ACHN (cell line): ENCODE measurements at regions not wholly inside any gene's neighbourhood (a gene's known extent, or its start where the extent isn't known, plus 50 kb on each side); places are given as distances from the start of the nearest gene placed in this dataset.
A peak's percentile ranks its signal among the peaks of the same experiment; 100 is the strongest.

ENCODE experiments used
- DNase-seq: peaks from one replicate; pipeline ENCODE4 v3.0.0-alpha.2; 2015
- in situ Hi-C: cut with HindIII; loops from 2 replicates; pipeline ENCODE4 v1.10.0; 2017; ENCODE audit warnings: low sequenced_read_pairs, low pct_ligation_motif_present, low pct_unique_long_range_greater_than_20kb

DNA sequence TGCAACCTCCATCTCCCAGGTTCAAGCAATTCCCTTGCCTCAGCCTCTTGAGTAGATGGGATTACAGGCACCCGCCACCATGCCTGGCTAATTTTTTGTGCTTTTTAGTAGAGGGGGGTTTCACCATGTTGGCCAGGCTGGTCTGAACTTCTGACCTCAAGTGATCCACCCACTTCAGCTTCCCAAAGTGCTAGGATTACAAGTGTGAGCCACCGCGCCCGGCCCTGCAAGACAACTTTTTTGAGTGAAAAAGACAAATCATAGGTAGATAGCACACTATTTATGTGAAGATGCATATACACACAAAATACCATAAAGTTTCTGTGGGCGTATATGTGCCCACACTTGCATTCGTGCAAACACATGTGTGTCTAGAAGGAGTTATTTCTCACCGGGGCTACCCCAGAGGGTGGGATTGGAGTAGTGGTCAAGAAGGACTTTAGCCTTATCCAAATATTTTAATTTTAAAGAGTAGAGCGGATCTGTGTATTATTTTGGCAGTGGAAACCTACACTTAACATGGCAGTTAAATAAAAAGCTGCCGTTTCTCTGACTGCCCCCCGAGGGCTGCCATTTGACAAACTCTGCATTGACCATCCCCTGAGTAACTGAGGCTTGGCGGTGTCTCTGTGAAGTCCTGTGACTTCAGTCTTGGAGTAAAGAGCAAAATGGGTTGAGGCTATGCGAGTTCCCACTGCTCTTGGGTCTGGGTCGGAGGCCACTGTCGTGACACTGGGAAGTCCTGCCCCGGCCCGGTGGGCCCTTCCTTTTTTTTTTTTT, 93.4 kb upstream of the PTCH1 start:
- in situ Hi-C loops, result no loop called here
- no peak for DNase-seq

DNA sequence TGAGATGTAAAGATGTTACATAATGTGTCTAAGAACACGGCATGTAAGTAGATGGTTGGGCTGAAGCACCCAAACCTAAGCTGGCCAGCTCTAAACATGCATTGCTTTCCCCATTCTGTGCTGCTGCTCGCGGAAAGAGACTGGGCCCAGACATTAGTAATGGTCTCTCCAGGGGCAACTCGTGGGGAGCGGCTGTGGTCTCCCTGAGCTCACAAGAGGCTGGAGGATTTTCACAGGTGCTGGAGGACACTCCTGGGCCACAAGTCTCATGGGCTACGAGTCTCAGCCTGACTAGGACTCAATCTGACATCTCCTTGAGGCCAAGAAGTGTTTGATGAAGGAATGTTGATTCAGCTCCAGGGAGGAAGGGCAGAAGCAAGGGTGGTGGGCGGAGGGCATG, 92.7 kb upstream of the PTCH1 start:
- in situ Hi-C loops, result no loop called here
- no peak for DNase-seq

DNA sequence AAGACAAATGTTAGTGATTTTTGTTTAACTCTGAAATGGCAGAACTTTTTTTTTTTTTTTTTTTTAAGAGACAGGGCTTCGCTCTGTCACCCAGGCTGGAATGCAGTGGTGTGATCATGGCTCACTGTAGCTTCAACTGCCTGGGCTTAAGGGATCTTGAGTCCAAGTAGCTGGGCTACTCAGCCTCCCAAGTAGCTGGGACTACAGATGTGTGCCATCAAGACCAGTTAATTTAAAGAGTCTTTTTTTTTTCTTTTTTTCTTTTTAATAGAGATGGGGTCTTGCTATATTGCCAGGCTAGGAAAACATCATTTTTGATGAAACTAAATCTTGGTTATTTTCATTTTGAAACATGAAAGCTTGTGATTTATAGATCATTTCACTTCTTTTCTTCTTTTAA, 91.6 kb upstream of the PTCH1 start:
- in situ Hi-C loops, result no loop called here
- DNase-seq, result no peak

DNA sequence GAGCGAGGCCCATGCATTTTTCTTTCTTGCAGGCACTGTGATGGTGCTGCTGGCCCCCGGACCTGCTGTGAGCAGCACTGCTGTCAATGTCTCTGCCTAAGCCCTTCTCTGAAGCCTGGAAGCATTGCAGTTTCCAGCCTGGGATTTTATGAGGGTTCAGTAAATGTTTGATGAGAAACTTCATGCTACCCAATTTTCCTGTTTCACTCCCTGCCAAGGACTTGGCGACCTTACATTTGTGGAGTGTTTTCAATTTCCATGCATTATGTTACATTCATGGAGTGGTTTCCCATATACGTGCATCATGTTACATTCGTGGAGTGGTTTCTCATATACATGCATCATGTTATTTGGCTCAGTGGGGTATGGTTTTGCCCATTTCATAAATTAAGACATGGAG, 90.7 kb upstream of the PTCH1 start:
- in situ Hi-C loops, result no loop called here
- no peak for DNase-seq

DNA sequence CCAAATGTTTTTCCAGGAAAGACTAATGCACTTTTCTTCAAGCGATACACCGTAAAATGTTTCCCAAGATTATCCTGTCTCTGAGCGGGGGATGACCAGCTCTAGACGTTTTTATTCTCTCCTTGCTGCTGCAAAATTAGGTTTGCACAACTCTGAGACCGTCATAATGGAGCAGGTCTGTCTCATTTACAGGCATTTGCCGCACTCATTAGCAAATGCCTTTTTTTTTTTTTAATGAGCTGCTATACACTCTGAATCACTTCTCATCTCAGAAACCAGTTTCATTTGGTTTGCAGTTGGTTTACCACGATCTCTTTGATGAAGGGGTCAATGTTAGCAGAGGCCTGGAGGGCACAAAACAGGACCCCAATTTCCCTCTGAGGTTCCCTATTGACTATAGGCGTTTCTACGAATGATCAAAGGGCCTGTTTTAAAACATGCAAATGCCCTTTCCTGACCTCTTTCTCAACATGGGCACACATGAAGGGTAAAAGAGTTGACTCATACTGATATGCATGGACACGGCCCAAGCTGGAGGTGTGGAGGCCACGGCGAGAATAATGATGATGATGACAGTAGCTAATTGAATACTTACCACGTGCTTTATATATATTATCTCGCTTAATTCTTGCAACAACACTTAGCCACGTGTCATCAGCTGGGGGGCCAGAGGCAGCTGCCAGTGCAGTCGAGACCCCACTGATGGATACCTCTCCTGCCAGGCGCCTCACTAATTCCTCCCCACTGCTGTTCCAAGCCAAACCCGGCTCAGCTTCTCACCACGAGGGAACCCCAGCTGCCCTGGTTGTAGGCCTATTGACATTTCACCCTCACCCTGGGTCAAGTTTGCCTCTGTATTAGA, 89.9 kb upstream of the PTCH1 start:
- in situ Hi-C loops, result no loop called here
- DNase-seq, result no peak

DNA sequence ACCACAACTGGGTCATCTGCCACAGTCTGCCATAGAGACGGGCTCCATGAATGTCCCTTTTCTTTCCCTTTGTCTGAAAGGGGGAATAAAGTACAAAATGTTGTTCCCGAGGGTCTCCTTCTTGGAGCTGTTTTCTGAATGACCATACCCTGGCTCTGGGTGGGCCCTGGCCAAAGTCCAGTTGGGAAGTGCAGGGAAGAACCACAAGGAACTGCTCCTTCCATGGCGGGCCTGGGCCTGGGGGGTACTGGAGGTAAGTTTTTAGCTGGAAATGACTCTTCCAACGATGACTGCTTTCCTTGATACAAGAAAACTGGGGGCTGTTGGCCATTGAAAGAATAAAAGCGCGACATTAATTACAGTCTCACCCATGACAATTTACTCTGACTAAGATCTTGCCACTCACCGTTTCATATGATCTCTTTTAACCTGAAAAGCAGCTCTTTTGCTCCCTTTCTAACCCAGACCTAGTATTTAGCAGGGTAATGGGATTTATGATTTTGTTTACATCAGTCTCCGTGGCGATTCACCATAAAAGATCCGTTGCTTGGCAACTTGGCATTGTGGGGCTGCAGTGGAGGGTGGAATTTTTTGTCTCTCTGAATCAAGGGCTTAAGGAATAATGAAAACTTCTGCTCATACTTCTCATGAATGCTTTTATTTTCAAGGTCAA, 89.2 kb upstream of the PTCH1 start:
- in situ Hi-C loops, result no loop called here
- DNase-seq, result no peak

DNA sequence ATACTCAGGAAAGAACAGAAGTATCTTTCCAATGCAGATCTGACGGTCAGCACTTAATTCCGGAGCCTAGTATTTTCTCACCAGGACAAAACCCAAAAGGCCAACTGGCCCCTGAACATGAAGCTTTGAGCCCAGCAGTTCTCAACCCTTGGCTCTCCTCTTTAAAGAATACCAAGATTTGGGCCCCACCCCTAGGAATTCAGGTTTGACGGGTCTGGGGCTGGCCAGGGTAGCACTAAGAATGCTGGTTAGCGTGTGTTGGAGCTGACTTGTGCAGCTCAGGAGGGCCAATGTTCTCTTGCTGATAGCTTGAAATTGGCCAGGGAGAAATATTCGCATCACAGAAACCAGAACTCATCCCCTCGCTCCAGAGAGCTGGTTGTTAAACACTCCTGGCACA, 88.3 kb upstream of the PTCH1 start:
- in situ Hi-C loops, result no loop called here
- no peak for DNase-seq

DNA sequence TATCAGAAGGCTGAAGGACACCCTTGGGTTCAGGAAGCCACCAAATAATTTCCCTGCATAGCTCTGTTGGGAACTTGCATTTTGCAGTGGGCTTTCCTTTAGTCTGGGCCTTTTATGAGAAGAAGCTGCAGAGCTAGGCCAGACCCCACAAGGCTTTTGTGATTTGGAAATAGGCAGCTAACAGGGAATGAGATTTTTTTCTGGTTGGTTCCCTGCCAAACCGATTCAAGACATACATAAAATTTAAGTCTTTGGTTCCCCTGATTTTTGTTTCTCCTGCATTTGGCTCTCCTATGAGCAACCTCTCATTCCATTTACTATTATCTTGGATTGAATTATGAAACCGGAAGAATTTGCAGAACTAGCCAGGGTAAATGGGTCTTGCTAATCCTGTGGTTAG, 81.5 kb upstream of the PTCH1 start:
- DNase-seq, result no peak
- in situ Hi-C loops, result no loop called here

DNA sequence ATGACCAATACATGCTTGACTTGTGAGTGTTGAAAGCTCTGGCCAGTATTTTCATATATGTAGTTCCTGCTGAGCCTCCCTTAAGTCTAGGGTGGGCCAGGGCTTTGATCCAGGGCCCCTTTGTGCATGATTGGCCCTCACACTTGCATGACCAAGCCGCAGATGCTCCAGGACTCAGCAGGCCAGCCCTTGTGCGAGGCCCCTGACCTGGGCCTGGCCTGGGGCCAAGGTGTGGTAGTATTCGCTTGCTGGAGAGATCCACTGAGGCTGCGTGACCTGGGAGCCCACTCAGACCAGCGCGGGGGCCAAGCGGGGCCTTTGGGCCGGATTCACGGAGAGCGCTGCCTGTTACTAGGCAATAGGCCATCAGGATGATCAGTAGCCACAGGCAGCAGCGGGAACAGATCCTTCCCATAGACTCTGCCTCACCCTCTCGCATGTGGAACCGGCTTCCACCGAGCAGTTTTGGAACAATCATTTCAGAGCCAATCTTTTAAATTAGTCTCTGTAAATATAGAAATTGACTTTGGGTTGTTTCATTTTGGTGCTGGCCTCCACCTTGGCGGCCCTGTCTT, 79.0 kb upstream of the PTCH1 start:
- DNase-seq, result no peak
- in situ Hi-C loops, result no loop called here

DNA sequence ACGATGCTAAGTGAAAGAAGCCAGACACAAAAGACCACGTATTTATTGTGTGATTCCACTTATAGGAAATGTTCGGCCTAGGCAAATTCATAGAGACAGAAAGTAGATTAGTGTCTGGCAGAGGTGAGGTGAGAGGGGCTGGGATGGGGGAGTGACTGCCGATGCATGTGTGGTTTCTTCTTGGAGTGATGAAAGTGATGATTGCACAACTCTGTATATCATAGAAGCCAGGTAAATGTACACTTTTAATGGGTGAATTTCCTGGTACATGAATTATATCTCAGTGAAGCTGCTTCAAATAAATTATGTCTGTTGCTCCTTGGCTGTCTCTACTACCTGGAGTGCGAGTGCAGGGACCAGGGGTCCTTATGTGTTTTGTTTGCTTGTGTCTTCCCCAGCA, 76.2 kb upstream of the PTCH1 start:
- in situ Hi-C loops, result no loop called here
- DNase-seq, result no peak

DNA sequence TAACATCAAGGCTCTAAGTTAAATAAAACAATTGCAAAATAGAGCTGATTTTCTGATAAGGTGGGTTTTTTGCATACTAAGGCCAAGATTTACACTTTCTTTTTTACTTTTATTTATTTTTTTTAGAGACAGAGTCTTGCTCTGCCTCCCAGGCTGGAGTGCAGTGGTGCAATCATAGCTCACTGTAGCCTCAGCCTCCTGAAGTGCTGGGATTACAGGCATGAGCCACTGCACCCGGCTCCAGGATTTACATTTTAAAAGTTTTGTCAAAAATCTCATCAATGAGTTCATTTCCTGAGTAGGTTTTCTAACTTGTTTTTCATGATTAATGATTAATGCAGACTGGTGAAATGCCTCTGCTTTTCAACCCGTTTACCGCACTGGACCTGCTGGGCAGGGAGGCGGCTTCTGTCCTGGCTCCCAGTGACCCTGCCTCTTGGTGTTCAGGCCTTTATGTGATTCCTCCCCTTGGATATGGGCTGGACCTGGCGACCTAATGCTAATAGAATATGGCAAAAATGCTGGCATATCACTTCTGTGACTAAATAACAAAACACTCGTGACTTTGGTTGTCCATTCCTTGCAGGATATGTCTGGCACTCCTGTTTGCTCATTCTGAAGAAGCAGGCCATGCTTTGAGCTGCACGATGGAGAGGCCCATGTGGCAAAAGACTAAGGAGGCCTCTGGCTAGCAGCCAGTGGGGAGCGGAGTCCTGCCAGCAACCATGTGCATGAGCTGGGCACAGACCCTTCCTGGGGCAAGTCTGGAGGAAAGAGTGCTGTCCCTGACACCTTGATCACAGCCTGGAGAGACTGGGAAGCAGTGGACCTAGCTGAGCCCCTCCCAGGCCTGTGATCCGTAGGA, 72.2 kb upstream of the PTCH1 start:
- DNase-seq, result peak; percentile 29
- in situ Hi-C loops, result no loop called here

DNA sequence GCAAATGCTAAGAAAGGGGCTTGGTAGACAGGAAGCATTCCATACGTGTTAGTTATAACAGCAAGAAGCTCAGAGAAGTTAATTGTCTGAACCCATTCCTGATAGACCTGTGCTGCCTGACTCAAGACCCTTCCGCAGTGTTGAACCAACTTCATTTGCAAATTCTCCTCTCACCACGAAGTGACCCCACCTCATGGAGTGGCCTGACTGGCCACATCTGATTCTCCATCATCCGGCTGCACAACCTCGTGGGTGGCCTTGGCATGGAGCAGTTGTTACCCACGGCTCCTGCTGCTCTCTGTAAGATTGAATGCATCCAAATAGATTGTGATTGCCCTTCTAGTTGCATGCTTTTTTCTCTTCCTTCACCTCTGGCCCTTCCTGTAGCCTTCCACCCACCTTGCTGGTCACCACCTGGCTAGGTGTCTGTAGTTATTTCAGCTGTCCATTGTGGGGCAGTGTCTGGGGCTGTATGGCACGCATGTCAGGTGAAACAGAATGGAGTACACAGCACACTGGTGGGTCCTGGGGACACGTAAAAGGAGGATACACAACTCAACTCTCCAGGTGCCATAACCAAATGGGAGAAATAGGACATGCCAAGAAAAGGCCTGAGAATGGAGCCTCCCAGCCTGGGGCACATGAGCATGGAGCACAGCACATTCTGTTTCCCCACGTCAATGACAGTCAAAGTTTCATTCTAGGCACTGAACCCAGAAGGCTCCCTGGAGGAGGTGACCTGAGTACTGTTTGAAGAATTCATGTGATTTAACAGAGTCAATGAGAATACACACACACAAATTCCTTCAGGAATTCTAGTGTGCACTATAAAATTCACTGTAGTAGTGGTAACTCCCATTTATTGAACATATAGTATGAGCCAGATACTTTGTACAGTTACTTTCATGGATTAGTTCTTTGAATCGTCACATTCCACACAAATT, 70.5 kb upstream of the PTCH1 start:
- in situ Hi-C loops, result no loop called here
- no peak for DNase-seq

DNA sequence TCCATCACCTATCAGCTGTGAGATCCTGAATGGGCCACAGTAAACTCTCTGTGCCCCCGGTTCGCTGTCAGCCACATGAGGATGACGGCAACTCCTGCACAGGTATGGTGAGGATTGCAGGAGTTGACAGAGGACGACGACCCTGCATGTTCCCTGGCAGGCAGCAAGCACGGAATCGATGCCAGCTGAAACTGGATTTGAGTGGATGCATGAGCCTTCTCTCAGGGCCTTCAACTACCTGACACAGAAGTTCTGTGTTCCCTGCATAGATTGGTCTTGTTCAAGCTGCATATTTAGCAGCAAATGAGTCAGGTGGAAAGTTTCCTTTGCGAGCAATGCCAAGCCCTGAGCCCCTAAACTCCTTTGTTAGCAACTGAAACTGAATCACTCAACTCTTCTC, 69.6 kb upstream of the PTCH1 start:
- in situ Hi-C loops, result no loop called here
- no peak for DNase-seq

DNA sequence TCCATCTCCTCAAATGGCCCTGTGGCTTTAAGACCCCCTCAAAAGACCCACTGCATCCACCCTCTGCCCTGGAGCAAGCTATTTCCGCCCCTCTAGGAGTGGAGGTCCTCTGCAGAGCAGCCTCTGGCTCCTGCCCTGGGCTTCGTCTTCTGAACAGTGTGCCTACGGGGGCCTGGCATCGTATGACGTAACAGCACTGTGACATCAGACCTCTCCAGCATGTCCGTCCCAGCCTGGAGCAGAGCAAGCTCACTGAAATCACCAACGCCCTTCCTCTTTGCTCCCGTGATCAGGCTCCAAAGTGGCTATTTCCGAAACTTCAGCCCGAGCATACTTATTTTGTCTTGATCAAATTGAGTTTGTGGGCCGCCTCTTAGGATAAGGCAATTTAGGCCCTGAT, 69.1 kb upstream of the PTCH1 start:
- DNase-seq, result no peak
- in situ Hi-C loops, result no loop called here

DNA sequence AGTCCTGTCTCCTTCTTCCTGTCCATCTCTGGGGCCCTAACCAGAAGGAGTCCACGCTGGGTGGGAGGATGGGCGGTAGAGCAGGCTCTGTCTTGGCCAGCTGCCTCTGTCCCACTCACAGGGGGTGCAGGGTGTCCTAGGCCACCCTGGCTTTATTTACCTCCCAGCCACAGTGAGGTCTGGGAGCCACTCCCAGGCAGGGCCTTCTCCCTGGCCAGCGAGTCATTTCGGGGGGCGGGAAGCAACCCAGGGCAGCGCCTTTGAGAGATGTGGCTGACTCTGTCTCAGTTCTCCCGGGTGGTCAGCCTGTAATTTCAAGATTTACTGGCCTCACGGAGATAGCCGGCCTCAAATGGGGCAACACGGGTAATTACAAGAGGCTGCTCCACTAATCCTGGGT, 67.4 kb upstream of the PTCH1 start:
- DNase-seq, result no peak

DNA sequence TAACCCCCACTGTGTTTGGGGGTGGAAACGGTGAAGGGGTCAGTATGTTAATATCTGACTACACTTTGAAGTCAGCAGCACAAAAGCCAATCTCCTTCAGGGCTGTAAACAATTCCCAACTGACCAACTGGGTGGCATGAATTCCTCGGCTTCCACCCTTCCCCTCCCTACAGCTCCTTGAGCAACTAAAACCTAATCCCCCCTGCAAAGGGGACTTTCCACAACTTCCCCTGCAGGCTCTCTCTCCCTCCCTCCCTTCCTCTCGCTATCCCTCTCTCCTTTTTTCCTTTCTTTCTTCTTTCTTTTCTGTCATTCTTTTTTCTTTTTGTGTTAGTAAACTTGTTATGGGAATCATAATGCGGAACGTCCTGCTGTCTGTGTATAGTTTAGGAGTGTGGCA, 65.1 kb upstream of the PTCH1 start:
- DNase-seq, result no peak
- in situ Hi-C loops, result no loop called here

More for the DNA sequence above, 67.4 kb upstream of the PTCH1 start:
- in situ Hi-C loops, result no loop called here
